AG09319 (cell line): ENCODE measurements at regions not wholly inside any gene's neighbourhood (a gene's known extent, or its start where the extent isn't known, plus 50 kb on each side); places are given as distances from the start of the nearest gene placed in this dataset.

Source experiments
- DNase-seq: peaks from one replicate; pipeline ENCODE4 v3.0.0-alpha.2; 2010; ENCODE audit warnings: low read depth; ENCODE audit errors: extremely low read depth
- TF ChIP-seq, protein P1 (sequence below): IDR thresholded peaks from 2 replicates; pipeline ENCODE4 v1.5.1; 2011; ENCODE audit warnings: low read depth, mild to moderate bottlenecking, inconsistent platforms, low read length, moderate library complexity

DNA sequence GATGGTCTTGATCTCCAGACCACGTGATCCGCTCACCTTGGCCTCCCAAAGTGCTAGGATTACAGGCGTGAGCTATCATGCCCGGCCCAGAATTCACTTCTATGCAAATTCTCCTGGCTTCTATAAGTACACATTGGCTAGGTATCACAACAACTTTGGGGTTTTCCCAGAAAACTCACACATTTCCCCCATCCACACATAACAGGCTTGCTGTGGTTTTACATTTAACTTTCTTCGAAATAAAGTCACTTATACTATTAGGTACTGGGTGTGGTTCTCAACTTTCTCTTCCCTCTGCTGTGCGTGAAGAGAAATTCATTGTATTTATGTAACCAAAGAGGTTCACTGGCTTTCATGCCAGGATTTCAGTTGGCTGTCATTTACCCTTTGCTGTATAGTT, 439.4 kb upstream of the CWC22 start:
- DNase-seq = no peak
- TF ChIP-seq, protein P1, sequence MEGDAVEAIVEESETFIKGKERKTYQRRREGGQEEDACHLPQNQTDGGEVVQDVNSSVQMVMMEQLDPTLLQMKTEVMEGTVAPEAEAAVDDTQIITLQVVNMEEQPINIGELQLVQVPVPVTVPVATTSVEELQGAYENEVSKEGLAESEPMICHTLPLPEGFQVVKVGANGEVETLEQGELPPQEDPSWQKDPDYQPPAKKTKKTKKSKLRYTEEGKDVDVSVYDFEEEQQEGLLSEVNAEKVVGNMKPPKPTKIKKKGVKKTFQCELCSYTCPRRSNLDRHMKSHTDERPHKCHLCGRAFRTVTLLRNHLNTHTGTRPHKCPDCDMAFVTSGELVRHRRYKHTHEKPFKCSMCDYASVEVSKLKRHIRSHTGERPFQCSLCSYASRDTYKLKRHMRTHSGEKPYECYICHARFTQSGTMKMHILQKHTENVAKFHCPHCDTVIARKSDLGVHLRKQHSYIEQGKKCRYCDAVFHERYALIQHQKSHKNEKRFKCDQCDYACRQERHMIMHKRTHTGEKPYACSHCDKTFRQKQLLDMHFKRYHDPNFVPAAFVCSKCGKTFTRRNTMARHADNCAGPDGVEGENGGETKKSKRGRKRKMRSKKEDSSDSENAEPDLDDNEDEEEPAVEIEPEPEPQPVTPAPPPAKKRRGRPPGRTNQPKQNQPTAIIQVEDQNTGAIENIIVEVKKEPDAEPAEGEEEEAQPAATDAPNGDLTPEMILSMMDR = no peak

GRCh38 chr2:180443888-180444287, 436.8 kb upstream of the CWC22 start:
- TF ChIP-seq, protein P1 = no peak

GRCh38 chr2:180442860-180443644, 436.0 kb upstream of the CWC22 start:
- no peak for DNase-seq
- TF ChIP-seq, protein P1 = no peak

More at GRCh38 chr2:180443888-180444287, 436.8 kb upstream of the CWC22 start:
- peak; percentile 27 for DNase-seq

GRCh38 chr2:180419212-180419611, 412.1 kb upstream of the CWC22 start:
- no peak for DNase-seq
- TF ChIP-seq, protein P1 = no peak

DNA sequence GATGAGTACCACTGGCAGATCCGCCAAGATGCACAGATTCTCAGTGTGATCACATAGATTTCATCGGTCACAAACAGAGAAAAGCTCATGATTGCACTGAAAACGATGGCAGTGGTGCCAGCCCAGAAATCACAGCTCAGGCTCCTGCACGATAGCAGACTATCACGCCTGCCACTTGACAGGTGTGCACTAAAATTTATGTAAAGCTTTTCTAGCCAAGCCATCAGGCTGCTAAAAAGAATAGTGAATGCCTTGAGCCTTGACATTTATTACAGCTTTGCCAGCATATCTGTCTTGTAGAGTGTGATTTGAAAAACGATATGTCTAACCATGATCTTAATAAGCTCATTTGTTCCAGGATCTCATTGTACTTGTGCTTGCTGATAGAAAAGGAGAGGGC, 409.5 kb upstream of the CWC22 start:
- no peak for DNase-seq
- TF ChIP-seq, protein P1 = no peak

DNA sequence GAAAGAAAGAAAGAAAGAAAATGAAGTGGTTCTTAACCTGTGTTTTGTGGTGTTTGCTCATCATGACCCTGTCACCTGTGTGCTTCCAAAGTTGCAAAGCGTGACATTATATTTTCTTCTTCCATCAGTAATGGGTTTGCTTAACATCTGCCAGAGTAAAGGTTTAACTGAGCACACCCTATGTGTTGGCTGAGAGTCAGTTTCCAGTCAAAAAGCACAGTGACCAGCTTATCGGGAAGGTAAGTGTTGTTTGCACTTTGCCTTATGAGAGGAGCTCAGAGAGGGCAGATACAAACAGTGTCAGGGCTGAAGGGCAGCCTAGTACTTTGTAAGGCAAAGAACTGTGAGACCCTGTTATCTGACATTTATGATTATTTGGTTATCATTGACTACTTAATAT, 406.2 kb upstream of the CWC22 start:
- TF ChIP-seq, protein P1 = no peak
- DNase-seq = no peak

DNA sequence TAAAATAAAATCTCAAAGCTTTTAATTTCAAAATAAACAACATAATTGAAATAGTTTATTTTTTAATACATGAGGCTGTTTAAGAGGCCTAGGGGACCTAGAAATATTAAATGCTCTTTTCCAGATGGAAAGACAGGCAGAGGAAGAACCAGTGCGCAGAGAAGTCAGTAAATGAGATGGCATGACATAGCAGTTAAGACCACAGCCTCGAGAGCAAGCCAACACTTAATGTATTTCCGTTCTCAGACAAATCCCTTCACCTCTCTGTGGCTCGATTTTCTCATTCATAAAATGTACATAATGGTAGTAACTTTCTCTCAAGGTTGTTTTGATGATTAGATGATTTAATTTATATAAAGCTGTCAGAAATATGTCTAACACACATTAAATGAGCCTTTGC, 405.1 kb upstream of the CWC22 start:
- TF ChIP-seq, protein P1 = no peak
- DNase-seq = no peak
